Fibroblast of lung (primary cell): ENCODE measurements at regions not wholly inside any gene's neighbourhood (a gene's known extent, or its start where the extent isn't known, plus 50 kb on each side); places are given as distances from the start of the nearest gene placed in this dataset.

Experiments
- DNase-seq, 2 donors: peaks; one replicate each; pipeline versions ENCODE4 v3.0.0 to v3.0.0-alpha.2; 2010; ENCODE audit warnings: low read depth in 2 of 2
- H2AFZ ChIP-seq: 2 replicates; pipeline ENCODE4 v1.5.1; 2012; ENCODE audit warnings: low read length, control low read depth, inconsistent platforms
- H3K27ac ChIP-seq: 2 replicates; pipeline ENCODE4 v1.5.1; 2011; ENCODE audit warnings: low read length, control low read depth; ENCODE audit not compliant: insufficient read depth
- H3K27me3 ChIP-seq: 2 replicates; pipeline ENCODE4 v1.5.1; 2011; ENCODE audit warnings: mild to moderate bottlenecking, low read length; ENCODE audit not compliant: control insufficient read depth, insufficient read depth
- H3K36me3 ChIP-seq: 2 replicates; pipeline ENCODE4 v1.5.1; 2011; ENCODE audit warnings: low read length; ENCODE audit not compliant: control insufficient read depth, insufficient read depth
- H3K4me1 ChIP-seq: 2 replicates; pipeline ENCODE4 v1.5.1; 2011; ENCODE audit warnings: low read length; ENCODE audit not compliant: control insufficient read depth, insufficient read depth; ENCODE audit errors: extremely low read depth
- H3K4me2 ChIP-seq: 2 replicates; pipeline ENCODE4 v1.5.1; 2011; ENCODE audit warnings: low read length, control low read depth; ENCODE audit not compliant: insufficient read depth; ENCODE audit errors: extremely low read depth
- H3K4me3 ChIP-seq, 4 experiments: fragments of 200-600 bp in 1 of 4; sonication (generic) in 1 of 4; replicated peaks in 1 of 4; 2 replicates each; pipeline ENCODE4 v1.5.1; 2011 to 2016; ENCODE audit warnings: low read length in 4 of 4, low read depth in 3 of 4, mild to moderate bottlenecking in 3 of 4, control low read depth in 2 of 4, inconsistent platforms in 1 of 4, mixed read lengths in 1 of 4; ENCODE audit not compliant: insufficient read depth in 1 of 4; ENCODE audit errors: control extremely low read depth in 1 of 4
- H3K79me2 ChIP-seq: 2 replicates; pipeline ENCODE4 v1.5.1; 2012; ENCODE audit warnings: mild to moderate bottlenecking, low read length, inconsistent platforms; ENCODE audit not compliant: control insufficient read depth, insufficient read depth
- H3K9ac ChIP-seq: 2 replicates; pipeline ENCODE4 v1.5.1; 2011; ENCODE audit warnings: mild to moderate bottlenecking, low read length, control low read depth; ENCODE audit not compliant: insufficient read depth
- H3K9me3 ChIP-seq: 2 replicates; pipeline ENCODE4 v1.5.1; 2012; ENCODE audit warnings: low read depth, low read length; ENCODE audit not compliant: control insufficient read depth, insufficient read depth
- H4K20me1 ChIP-seq: 2 replicates; pipeline ENCODE4 v1.5.1; 2011; ENCODE audit warnings: low read length; ENCODE audit not compliant: control insufficient read depth, insufficient read depth; ENCODE audit errors: extremely low read depth
- CTCF ChIP-seq, 2 donors: IDR thresholded peaks in 1 of 2; conservative IDR thresholded peaks in 1 of 2; 1 replicate in 1 of 2; 2 replicates in 1 of 2; pipeline ENCODE4 v1.5.1; 2011 to 2012; ENCODE audit warnings: low read length in 2 of 2, control low read depth in 1 of 2, inconsistent platforms in 1 of 2, low read depth in 1 of 2, mild to moderate bottlenecking in 1 of 2
- EZH2 ChIP-seq: IDR thresholded peaks from 2 replicates; pipeline ENCODE4 v1.5.1; 2012; ENCODE audit warnings: low read length, control low read depth, mild to moderate bottlenecking; ENCODE audit errors: missing control alignments

- no peak for DNase-seq
- no peaks in the 10 kb centered on the region for H3K4me1 ChIP-seq
- TF ChIP-seq EZH2, result no peak
- no peak for TF ChIP-seq CTCF (conservative IDR thresholded peaks at IDR 0.05 in 1 of 2, IDR thresholded peaks at IDR 0.05 in 1 of 2; ENCODE audit: low read depth in 1 of 2, low read length in 2 of 2)
- H3K27ac ChIP-seq, result no peak overlapping the region
- no peaks in the 10 kb centered on the region for H3K79me2 ChIP-seq
- H2AFZ ChIP-seq, result no peak overlapping the region
- H4K20me1 ChIP-seq, result no peaks in the 10 kb centered on the region
- H3K9ac ChIP-seq, result no peak overlapping the region
- H3K9me3 ChIP-seq, result no peaks in the 10 kb centered on the region
- no peaks in the 10 kb centered on the region for H3K36me3 ChIP-seq
- no peak overlapping the region for H3K4me2 ChIP-seq
- peaks cover 6% of the 10 kb centered on the region for H3K27me3 ChIP-seq
- H3K4me3 ChIP-seq, result no peak overlapping the region
Observed at GRCh38 chr22:27179161-27179560, 521.8 kb downstream of the MIAT start.

- peaks cover 2% of the 10 kb centered on the region for H3K27me3 ChIP-seq
- H2AFZ ChIP-seq, result no peak overlapping the region
- TF ChIP-seq EZH2 (no peak), CTCF (conservative IDR thresholded peaks at IDR 0.05 in 1 of 2, IDR thresholded peaks at IDR 0.05 in 1 of 2; ENCODE audit: low read depth in 1 of 2, low read length in 2 of 2) (no peak)
- H4K20me1 ChIP-seq, result no peaks in the 10 kb centered on the region
- no peak overlapping the region for H3K27ac ChIP-seq
- no peak overlapping the region for H3K4me2 ChIP-seq
- H3K36me3 ChIP-seq, result no peaks in the 10 kb centered on the region
- no peaks in the 10 kb centered on the region for H3K9me3 ChIP-seq
- no peaks in the 10 kb centered on the region for H3K79me2 ChIP-seq
- no peak for DNase-seq
- no peak overlapping the region for H3K4me3 ChIP-seq
- H3K9ac ChIP-seq, result no peak overlapping the region
- no peaks in the 10 kb centered on the region for H3K4me1 ChIP-seq
Observed at GRCh38 chr22:27181537-27181936, 524.1 kb downstream of the MIAT start.

- H3K36me3 ChIP-seq, result no peaks in the 10 kb centered on the region
- H3K27me3 ChIP-seq, result peaks cover 4% of the 10 kb centered on the region
- DNase-seq, result no peak
- TF ChIP-seq CTCF (conservative IDR thresholded peaks at IDR 0.05 in 1 of 2, IDR thresholded peaks at IDR 0.05 in 1 of 2; ENCODE audit: low read depth in 1 of 2, low read length in 2 of 2) (no peak), EZH2 (no peak)
- no peaks in the 10 kb centered on the region for H3K79me2 ChIP-seq
- no peaks in the 10 kb centered on the region for H3K4me1 ChIP-seq
- no peak overlapping the region for H3K4me2 ChIP-seq
- no peaks in the 10 kb centered on the region for H3K9me3 ChIP-seq
- no peak overlapping the region for H3K27ac ChIP-seq
- no peaks in the 10 kb centered on the region for H4K20me1 ChIP-seq
- H2AFZ ChIP-seq, result no peak overlapping the region
- H3K4me3 ChIP-seq, result no peak overlapping the region
- no peak overlapping the region for H3K9ac ChIP-seq
Observed at GRCh38 chr22:27183474-27183873, 526.1 kb downstream of the MIAT start.
